Endothelial cell of umbilical vein (primary cell): ENCODE measurements at regions not wholly inside any gene's neighbourhood (a gene's known extent, or its start where the extent isn't known, plus 50 kb on each side); places are given as distances from the start of the nearest gene placed in this dataset.

Experiments
- BruUV-seq: library from RNA; stranded (reverse); fragments of 400-500 nt; replicated peaks from 2 replicates; lab custom pipeline; 2021; lab: Mats Ljungman, UMichigan
- CTCF ChIA-PET: fragments of 300-600, 350-600 bp; sonication (Branson Sonifier 250); formaldehyde crosslinking; loops from one replicate; lab custom pipeline; 2021; ENCODE audit warnings: antibody characterized with exemption, inconsistent platforms; lab: Charles Lee
- POLR2A ChIA-PET: fragments of 300-600, 350-600 bp; sonication (Branson Sonifier 250); formaldehyde crosslinking; loops from one replicate; lab custom pipeline; 2021; ENCODE audit warnings: antibody characterized with exemption, inconsistent platforms; lab: Charles Lee
- DNase-seq: peaks from one replicate; pipeline ENCODE4 v3.0.0-alpha.2; 2011; ENCODE audit warnings: low read depth, low spot score
- FAIRE-seq: peaks from 2 replicates; lab custom pipeline; 2011; peaks lifted over from hg19 to GRCh38; lab: Jason Lieb, UNC
- H2AFZ ChIP-seq: 2 replicates; pipeline ENCODE4 v1.6.0; 2012; ENCODE audit warnings: low read depth, low read length, control low read depth, inconsistent platforms
- H3K27ac ChIP-seq: 2 replicates; pipeline ENCODE4 v1.5.1; 2011; ENCODE audit warnings: low read depth, mild to moderate bottlenecking, control low read depth, low read length, moderate library complexity; ENCODE audit not compliant: insufficient read depth
- H3K27me3 ChIP-seq, 2 experiments: 2 replicates each; pipeline versions ENCODE4 v1.6.0 to v1.6.1; 2011; ENCODE audit warnings: low read length in 2 of 2, mixed read lengths in 1 of 2; ENCODE audit not compliant: control insufficient read depth in 2 of 2, insufficient read depth in 2 of 2
- H3K36me3 ChIP-seq, 2 experiments: 2 replicates in 1 of 2; 3 replicates in 1 of 2; pipeline ENCODE4 v1.5.1; 2011; ENCODE audit warnings: low read length in 2 of 2, mild to moderate bottlenecking in 1 of 2, moderate library complexity in 1 of 2; ENCODE audit not compliant: control insufficient read depth in 2 of 2, insufficient read depth in 2 of 2; ENCODE audit errors: extremely low read depth in 1 of 2
- H3K4me1 ChIP-seq: 3 replicates; pipeline ENCODE4 v1.5.1; 2011; ENCODE audit warnings: mild to moderate bottlenecking, low read length; ENCODE audit not compliant: control insufficient read depth, insufficient read depth; ENCODE audit errors: extremely low read depth
- H3K4me2 ChIP-seq: 2 replicates; pipeline ENCODE4 v1.6.1; 2011; ENCODE audit warnings: low read length, control low read depth, mixed read lengths; ENCODE audit not compliant: insufficient read depth
- H3K4me3 ChIP-seq, 3 experiments: fragments of 200-600 bp in 1 of 3; sonication (generic), shearing (Covaris generic) in 1 of 3; replicated peaks in 1 of 3; 2 replicates each; pipeline ENCODE4 v1.5.1; 2011 to 2016; ENCODE audit warnings: control low read depth in 3 of 3, low read length in 3 of 3, mild to moderate bottlenecking in 2 of 3, inconsistent platforms in 1 of 3, low read depth in 1 of 3, moderate library complexity in 1 of 3; ENCODE audit not compliant: insufficient read depth in 1 of 3
- H3K79me2 ChIP-seq: 2 replicates; pipeline ENCODE4 v1.6.0; 2012; ENCODE audit warnings: low read length, inconsistent platforms; ENCODE audit not compliant: control insufficient read depth, insufficient read depth
- H3K9ac ChIP-seq: replicated peaks from 2 replicates; pipeline ENCODE3; 2011; ENCODE audit warnings: low read length, control low read depth; ENCODE audit not compliant: insufficient read depth; ENCODE audit errors: extremely low read depth
- H3K9me1 ChIP-seq: replicated peaks from 3 replicates; pipeline ENCODE4 v1.6.0; 2011; ENCODE audit warnings: mild to moderate bottlenecking, low read length; ENCODE audit not compliant: control insufficient read depth, insufficient read depth; ENCODE audit errors: extremely low read depth
- H3K9me3 ChIP-seq: replicated peaks from 2 replicates; pipeline ENCODE4 v1.5.1; 2012; ENCODE audit warnings: low read length, inconsistent platforms; ENCODE audit not compliant: control insufficient read depth, insufficient read depth
- H4K20me1 ChIP-seq: replicated peaks from 2 replicates; pipeline ENCODE3; 2011; ENCODE audit warnings: mild to moderate bottlenecking, low read length; ENCODE audit not compliant: control insufficient read depth, insufficient read depth; ENCODE audit errors: extremely low read depth
- EZH2 ChIP-seq: IDR thresholded peaks from 2 replicates; pipeline ENCODE4 v1.6.1; 2012; ENCODE audit warnings: borderline replicate concordance, low read depth, mild to moderate bottlenecking, moderate library complexity, low read length, inconsistent platforms; ENCODE audit not compliant: severe bottlenecking
- FOS ChIP-seq: IDR thresholded peaks from 2 replicates; pipeline ENCODE4 v1.6.1; 2011; ENCODE audit warnings: mild to moderate bottlenecking, low read length, moderate library complexity, borderline replicate concordance; ENCODE audit not compliant: insufficient read depth
- GATA2 ChIP-seq: IDR thresholded peaks from 2 replicates; pipeline ENCODE4 v1.7.0; 2011; ENCODE audit warnings: low read depth, mild to moderate bottlenecking, moderate library complexity, mixed read lengths, low read length; ENCODE audit not compliant: insufficient read length, insufficient read depth
- JUN ChIP-seq: IDR thresholded peaks from 2 replicates; pipeline ENCODE4 v1.6.1; 2011; ENCODE audit warnings: borderline replicate concordance, low read depth; ENCODE audit not compliant: insufficient read length, insufficient read depth
- MYC ChIP-seq: IDR thresholded peaks from one replicate; pipeline ENCODE4 v1.6.1; 2011; ENCODE audit warnings: mild to moderate bottlenecking, low read depth, low read length
- POLR2A ChIP-seq: IDR thresholded peaks from 2 replicates; pipeline ENCODE4 v1.6.1; 2012; ENCODE audit warnings: low read depth, mild to moderate bottlenecking, control low read depth, low read length
- POLR2AphosphoS5 ChIP-seq: IDR thresholded peaks from 2 replicates; pipeline ENCODE4 v1.6.1; 2012; ENCODE audit warnings: low read depth, mild to moderate bottlenecking, control low read depth, low read length, moderate library complexity; ENCODE audit not compliant: insufficient read depth
- dilution Hi-C: fragments of 300-500 bp; cut with MboI; formaldehyde crosslinking; loops from one replicate; pipeline ENCODE4 v1.15.0; 2019; ENCODE audit warnings: low sequenced_read_pairs; ENCODE audit not compliant: extremely low pct_ligation_motif_present
- intact Hi-C: fragments of 100-400 bp; cut with micrococcal nuclease; formaldehyde crosslinking; loops from one replicate; pipeline ENCODE4 v1.10.0; 2022
- TF ChIP-seq, protein P1 (sequence below): IDR thresholded peaks from 2 replicates; pipeline ENCODE4 v1.6.1; 2011; ENCODE audit not compliant: insufficient read depth, insufficient read length
- TF ChIP-seq, protein P2 (sequence below), 2 donors: IDR thresholded peaks; 1 replicate in 1 of 2; 2 replicates in 1 of 2; pipeline ENCODE4 v1.5.1; 2011; ENCODE audit warnings: low read length in 2 of 2, mild to moderate bottlenecking in 2 of 2, moderate library complexity in 2 of 2, control low read depth in 1 of 2, inconsistent platforms in 1 of 2, low read depth in 1 of 2; ENCODE audit not compliant: insufficient read depth in 1 of 2; ENCODE audit errors: extremely low read depth in 1 of 2

- CTCF ChIA-PET: interaction anchor here (1.5 kb wide), 1 partner anchor 29 kb away, joined by 3 read pairs; no protein-coding TSS in a partner anchor
Measured at GRCh38 chr5:62689599-62690368, 111.2 kb downstream of the LRRC70 start.

More at GRCh38 chr5:62689599-62690368, 111.2 kb downstream of the LRRC70 start:
- dilution Hi-C loops: no loop called here
- BruUV-seq: no TSS peak
- no peak for FAIRE-seq
- Histone ChIP-seq H3K9me3 (no peaks in the 10 kb centered on the region), H3K27ac (no peak overlapping the region), H3K9ac (no peak overlapping the region), H4K20me1 (no peaks in the 10 kb centered on the region), H3K27me3 (no peaks in the 10 kb centered on the region), H3K4me2 (no peak overlapping the region), H2AFZ (no peak overlapping the region), H3K9me1 (no peaks in the 10 kb centered on the region), H3K36me3 (no peaks in the 10 kb centered on the region), H3K4me3 (no peak overlapping the region), H3K79me2 (no peaks in the 10 kb centered on the region), H3K4me1 (no peaks in the 10 kb centered on the region)
- DNase-seq: no peak
- intact Hi-C loops: no loop called here
- POLR2A ChIA-PET: no interaction called here
- TF ChIP-seq, protein P1, sequence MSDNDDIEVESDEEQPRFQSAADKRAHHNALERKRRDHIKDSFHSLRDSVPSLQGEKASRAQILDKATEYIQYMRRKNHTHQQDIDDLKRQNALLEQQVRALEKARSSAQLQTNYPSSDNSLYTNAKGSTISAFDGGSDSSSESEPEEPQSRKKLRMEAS: no peak
- TF ChIP-seq POLR2AphosphoS5 (no peak), JUN (no peak), FOS (no peak), EZH2 (no peak), GATA2 (no peak), POLR2A (no peak), MYC (no peak)
- TF ChIP-seq, protein P2, sequence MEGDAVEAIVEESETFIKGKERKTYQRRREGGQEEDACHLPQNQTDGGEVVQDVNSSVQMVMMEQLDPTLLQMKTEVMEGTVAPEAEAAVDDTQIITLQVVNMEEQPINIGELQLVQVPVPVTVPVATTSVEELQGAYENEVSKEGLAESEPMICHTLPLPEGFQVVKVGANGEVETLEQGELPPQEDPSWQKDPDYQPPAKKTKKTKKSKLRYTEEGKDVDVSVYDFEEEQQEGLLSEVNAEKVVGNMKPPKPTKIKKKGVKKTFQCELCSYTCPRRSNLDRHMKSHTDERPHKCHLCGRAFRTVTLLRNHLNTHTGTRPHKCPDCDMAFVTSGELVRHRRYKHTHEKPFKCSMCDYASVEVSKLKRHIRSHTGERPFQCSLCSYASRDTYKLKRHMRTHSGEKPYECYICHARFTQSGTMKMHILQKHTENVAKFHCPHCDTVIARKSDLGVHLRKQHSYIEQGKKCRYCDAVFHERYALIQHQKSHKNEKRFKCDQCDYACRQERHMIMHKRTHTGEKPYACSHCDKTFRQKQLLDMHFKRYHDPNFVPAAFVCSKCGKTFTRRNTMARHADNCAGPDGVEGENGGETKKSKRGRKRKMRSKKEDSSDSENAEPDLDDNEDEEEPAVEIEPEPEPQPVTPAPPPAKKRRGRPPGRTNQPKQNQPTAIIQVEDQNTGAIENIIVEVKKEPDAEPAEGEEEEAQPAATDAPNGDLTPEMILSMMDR (IDR thresholded peaks at IDR 0.05; ENCODE audit: extremely low read depth in 1 of 2, insufficient read depth in 1 of 2, low read depth in 1 of 2, low read length in 2 of 2): no peak
